ENCODE measurements at regions not wholly inside any gene's neighbourhood (a gene's known extent, or its start where the extent isn't known, plus 50 kb on each side); places are given as distances from the start of the nearest gene placed in this dataset.

DNA sequence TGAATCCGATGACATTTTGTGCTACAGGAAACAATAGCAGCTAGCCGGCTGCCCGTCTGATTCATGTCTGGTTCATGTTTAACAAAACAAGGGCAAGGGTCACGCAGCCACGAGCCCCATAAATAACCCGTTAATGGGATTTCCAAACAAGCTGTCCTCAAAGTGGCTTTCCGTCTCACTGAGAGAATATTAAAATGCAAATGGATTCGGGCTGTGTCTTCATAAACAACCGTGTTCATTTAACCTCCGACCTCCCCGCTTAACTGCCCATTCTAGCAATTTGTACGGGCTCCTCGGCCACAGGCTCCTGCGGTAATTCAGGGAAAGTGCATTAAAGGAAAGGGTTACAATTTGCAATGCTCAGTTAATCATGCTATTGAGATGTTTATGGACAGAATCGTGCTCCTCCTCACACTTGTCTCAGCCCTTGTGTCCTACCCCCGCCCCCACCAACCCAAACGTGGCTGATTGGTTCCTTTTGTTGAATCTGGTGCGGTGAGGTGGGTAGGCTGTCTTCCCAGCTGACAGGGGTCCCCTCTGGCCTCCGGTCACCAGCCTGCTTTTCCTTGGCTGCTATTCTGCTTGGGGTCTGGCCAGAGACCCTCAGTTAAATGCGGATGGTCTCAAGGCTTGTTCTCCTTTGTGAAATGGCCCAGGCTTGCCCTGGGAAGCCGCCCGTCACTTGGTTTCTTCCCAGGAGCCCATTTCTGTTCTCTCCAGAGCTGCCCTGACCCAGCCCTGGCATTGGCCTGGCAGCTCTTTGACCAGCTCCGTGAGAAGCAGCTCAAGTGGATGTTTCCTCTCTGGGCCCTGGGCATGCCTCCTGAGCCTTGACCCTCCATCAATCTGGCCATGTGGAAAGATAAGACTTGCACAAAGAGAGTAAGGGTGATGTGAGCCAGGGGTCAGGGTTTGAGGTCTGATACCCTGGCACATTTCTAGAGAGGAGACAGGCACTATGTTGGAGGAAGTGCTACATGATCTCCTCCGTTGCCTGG, 200.7 kb upstream of the POU3F1 start:
- TF ChIP-seq, protein P1, sequence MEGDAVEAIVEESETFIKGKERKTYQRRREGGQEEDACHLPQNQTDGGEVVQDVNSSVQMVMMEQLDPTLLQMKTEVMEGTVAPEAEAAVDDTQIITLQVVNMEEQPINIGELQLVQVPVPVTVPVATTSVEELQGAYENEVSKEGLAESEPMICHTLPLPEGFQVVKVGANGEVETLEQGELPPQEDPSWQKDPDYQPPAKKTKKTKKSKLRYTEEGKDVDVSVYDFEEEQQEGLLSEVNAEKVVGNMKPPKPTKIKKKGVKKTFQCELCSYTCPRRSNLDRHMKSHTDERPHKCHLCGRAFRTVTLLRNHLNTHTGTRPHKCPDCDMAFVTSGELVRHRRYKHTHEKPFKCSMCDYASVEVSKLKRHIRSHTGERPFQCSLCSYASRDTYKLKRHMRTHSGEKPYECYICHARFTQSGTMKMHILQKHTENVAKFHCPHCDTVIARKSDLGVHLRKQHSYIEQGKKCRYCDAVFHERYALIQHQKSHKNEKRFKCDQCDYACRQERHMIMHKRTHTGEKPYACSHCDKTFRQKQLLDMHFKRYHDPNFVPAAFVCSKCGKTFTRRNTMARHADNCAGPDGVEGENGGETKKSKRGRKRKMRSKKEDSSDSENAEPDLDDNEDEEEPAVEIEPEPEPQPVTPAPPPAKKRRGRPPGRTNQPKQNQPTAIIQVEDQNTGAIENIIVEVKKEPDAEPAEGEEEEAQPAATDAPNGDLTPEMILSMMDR (conservative IDR thresholded peaks at IDR 0.05; ENCODE audit: low read depth in 2 of 2): no peak
- TF ChIP-seq EZH2phosphoT487 (IDR thresholded peaks at IDR 0.05; ENCODE audit: unreplicated experiment) (no peak), POLR2AphosphoS5 (IDR thresholded peaks at IDR 0.05; ENCODE audit: low read depth) (no peak), ZNF331 (CRISPR knock-in tag; IDR thresholded peaks at IDR 0.05; ENCODE audit: low read depth) (no peak), EZH2 (IDR thresholded peaks at IDR 0.05; ENCODE audit: low read depth, unreplicated experiment) (no peak), NANOG (IDR thresholded peaks at IDR 0.05; ENCODE audit: borderline replicate concordance) (no peak), CREB1 (CRISPR knock-in tag; IDR thresholded peaks at IDR 0.05; ENCODE audit: low read depth) (no peak)
- TF ChIP-seq, protein P2, sequence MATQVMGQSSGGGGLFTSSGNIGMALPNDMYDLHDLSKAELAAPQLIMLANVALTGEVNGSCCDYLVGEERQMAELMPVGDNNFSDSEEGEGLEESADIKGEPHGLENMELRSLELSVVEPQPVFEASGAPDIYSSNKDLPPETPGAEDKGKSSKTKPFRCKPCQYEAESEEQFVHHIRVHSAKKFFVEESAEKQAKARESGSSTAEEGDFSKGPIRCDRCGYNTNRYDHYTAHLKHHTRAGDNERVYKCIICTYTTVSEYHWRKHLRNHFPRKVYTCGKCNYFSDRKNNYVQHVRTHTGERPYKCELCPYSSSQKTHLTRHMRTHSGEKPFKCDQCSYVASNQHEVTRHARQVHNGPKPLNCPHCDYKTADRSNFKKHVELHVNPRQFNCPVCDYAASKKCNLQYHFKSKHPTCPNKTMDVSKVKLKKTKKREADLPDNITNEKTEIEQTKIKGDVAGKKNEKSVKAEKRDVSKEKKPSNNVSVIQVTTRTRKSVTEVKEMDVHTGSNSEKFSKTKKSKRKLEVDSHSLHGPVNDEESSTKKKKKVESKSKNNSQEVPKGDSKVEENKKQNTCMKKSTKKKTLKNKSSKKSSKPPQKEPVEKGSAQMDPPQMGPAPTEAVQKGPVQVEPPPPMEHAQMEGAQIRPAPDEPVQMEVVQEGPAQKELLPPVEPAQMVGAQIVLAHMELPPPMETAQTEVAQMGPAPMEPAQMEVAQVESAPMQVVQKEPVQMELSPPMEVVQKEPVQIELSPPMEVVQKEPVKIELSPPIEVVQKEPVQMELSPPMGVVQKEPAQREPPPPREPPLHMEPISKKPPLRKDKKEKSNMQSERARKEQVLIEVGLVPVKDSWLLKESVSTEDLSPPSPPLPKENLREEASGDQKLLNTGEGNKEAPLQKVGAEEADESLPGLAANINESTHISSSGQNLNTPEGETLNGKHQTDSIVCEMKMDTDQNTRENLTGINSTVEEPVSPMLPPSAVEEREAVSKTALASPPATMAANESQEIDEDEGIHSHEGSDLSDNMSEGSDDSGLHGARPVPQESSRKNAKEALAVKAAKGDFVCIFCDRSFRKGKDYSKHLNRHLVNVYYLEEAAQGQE (IDR thresholded peaks at IDR 0.05; ENCODE audit: unreplicated experiment): no peak
- TF ChIP-seq, protein P3, sequence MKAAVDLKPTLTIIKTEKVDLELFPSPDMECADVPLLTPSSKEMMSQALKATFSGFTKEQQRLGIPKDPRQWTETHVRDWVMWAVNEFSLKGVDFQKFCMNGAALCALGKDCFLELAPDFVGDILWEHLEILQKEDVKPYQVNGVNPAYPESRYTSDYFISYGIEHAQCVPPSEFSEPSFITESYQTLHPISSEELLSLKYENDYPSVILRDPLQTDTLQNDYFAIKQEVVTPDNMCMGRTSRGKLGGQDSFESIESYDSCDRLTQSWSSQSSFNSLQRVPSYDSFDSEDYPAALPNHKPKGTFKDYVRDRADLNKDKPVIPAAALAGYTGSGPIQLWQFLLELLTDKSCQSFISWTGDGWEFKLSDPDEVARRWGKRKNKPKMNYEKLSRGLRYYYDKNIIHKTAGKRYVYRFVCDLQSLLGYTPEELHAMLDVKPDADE (IDR thresholded peaks at IDR 0.05): no peak

All from GM23338 (cell line).